HepG2 (cell line): ENCODE measurements at regions not wholly inside any gene's neighbourhood (a gene's known extent, or its start where the extent isn't known, plus 50 kb on each side); places are given as distances from the start of the nearest gene placed in this dataset.

Source experiments
- ATAC-seq: fragments of 200-7000 bp; cut with Tn5 transposase; 3 replicates; pipeline ENCODE4 v1.9.1; 2020; ENCODE audit warnings: mild to moderate bottlenecking, moderate library complexity
- BruUV-seq: library from RNA; stranded (reverse); fragments of 400-500 nt; replicated peaks from 2 replicates; lab custom pipeline; 2021; lab: Mats Ljungman, UMichigan
- CTCF ChIA-PET: fragments of 300-600 bp; formaldehyde crosslinking; extraction: SDS; loops from one replicate; lab custom pipeline; 2021; ENCODE audit warnings: low total read pairs, inconsistent platforms, low intra/inter-chr PET ratio; lab: Yijun Ruan, JAX
- POLR2A ChIA-PET: fragments of 350-600 bp; sonication (Branson Sonifier 250); formaldehyde crosslinking; loops from one replicate; lab custom pipeline; 2020; ENCODE audit warnings: antibody characterized with exemption, inconsistent platforms; lab: Yijun Ruan, JAX
- DNase-seq: peaks from one replicate; pipeline ENCODE4 v3.0.0-alpha.2; 2015; ENCODE audit warnings: low spot score
- FAIRE-seq: peaks from 3 replicates; lab custom pipeline; 2011; peaks lifted over from hg19 to GRCh38; lab: Jason Lieb, UNC
- H2AFZ ChIP-seq: one replicate; pipeline ENCODE4 v1.6.1; 2011; ENCODE audit warnings: low read length, inconsistent platforms
- H3K27ac ChIP-seq: fragments of 300-600 bp; 3 replicates; pipeline ENCODE4 v1.8.0; 2011; ENCODE audit warnings: mixed run types, mild to moderate bottlenecking, mixed read lengths, low read length, inconsistent platforms; ENCODE audit not compliant: insufficient read depth; ENCODE audit errors: extremely low read length
- H3K27me3 ChIP-seq, 2 experiments: fragments of 200-600 bp in 1 of 2; 2 replicates in 1 of 2; 3 replicates in 1 of 2; pipeline versions ENCODE4 v1.6.0 to v1.8.0; 2011; ENCODE audit warnings: low read length in 2 of 2, mild to moderate bottlenecking in 2 of 2, moderate library complexity in 2 of 2, inconsistent platforms in 1 of 2; ENCODE audit not compliant: insufficient read depth in 2 of 2, control insufficient read depth in 1 of 2
- H3K36me3 ChIP-seq, 2 experiments: fragments of 200-600 bp in 1 of 2; replicated peaks in 1 of 2; 2 replicates in 1 of 2; 3 replicates in 1 of 2; pipeline versions ENCODE4 v1.5.1 to v1.8.0; 2011; ENCODE audit warnings: low read length in 2 of 2, inconsistent platforms in 1 of 2; ENCODE audit not compliant: insufficient read depth in 2 of 2, control insufficient read depth in 1 of 2
- H3K4me1 ChIP-seq: 2 replicates; pipeline ENCODE4 v1.5.1; 2012; ENCODE audit warnings: low read length, inconsistent platforms; ENCODE audit not compliant: insufficient read depth
- H3K4me2 ChIP-seq: 2 replicates; pipeline ENCODE4 v1.6.0; 2011; ENCODE audit warnings: low read depth, low read length, inconsistent platforms
- H3K4me3 ChIP-seq, 3 experiments: fragments of 200-600 bp in 1 of 3; sonication (generic), shearing (Covaris generic) in 1 of 3; replicated peaks in 1 of 3; 2 replicates each; pipeline ENCODE4 v1.5.1; 2011 to 2016; ENCODE audit warnings: low read length in 3 of 3, inconsistent platforms in 2 of 3, low read depth in 2 of 3, mild to moderate bottlenecking in 2 of 3, control low read depth in 1 of 3, mixed read lengths in 1 of 3; ENCODE audit not compliant: insufficient read depth in 1 of 3
- H3K79me2 ChIP-seq: one replicate; pipeline ENCODE4 v1.6.1; 2011; ENCODE audit warnings: low read length, inconsistent platforms; ENCODE audit not compliant: insufficient read depth
- H3K9ac ChIP-seq: 2 replicates; pipeline ENCODE4 v1.6.0; 2011; ENCODE audit warnings: mild to moderate bottlenecking, low read depth, low read length, inconsistent platforms; ENCODE audit not compliant: insufficient read depth
- H3K9me3 ChIP-seq: 2 replicates; pipeline ENCODE4 v1.5.1; 2012; ENCODE audit warnings: mild to moderate bottlenecking, low read length
- H4K20me1 ChIP-seq: 2 replicates; pipeline ENCODE4 v1.6.0; 2011; ENCODE audit warnings: inconsistent platforms, mild to moderate bottlenecking, low read length, moderate library complexity; ENCODE audit not compliant: insufficient read depth
- AGO2 ChIP-seq: fragments of 200-400 bp; formaldehyde crosslinking; optimal IDR thresholded peaks from 2 replicates; pipeline ENCODE3; 2017; ENCODE audit warnings: mild to moderate bottlenecking, low read depth, low read length, moderate library complexity
- FOSL1 ChIP-seq: sonication (generic); formaldehyde crosslinking; IDR thresholded peaks from 2 replicates; pipeline ENCODE4 v1.9.0; 2021; ENCODE audit warnings: missing genetic modification reagents, borderline replicate concordance
- NCOA5 ChIP-seq: sonication (generic); formaldehyde crosslinking; IDR thresholded peaks from 2 replicates; pipeline ENCODE4 v1.4.0; 2020; ENCODE audit warnings: missing genetic modification reagents
- TOE1 ChIP-seq: sonication (generic); formaldehyde crosslinking; IDR thresholded peaks from 2 replicates; pipeline ENCODE4 v1.4.0; 2020; ENCODE audit warnings: mild to moderate bottlenecking, missing genetic modification reagents
- ZBTB38 ChIP-seq: sonication (generic); formaldehyde crosslinking; IDR thresholded peaks from 2 replicates; pipeline ENCODE4 v1.5.1; 2020; ENCODE audit warnings: mild to moderate bottlenecking, missing genetic modification reagents
- ZIK1 ChIP-seq: sonication (generic); formaldehyde crosslinking; IDR thresholded peaks from 2 replicates; pipeline ENCODE4 v1.5.0; 2020; ENCODE audit warnings: mild to moderate bottlenecking, low read depth, missing genetic modification reagents, borderline replicate concordance
- ZNF530 ChIP-seq: sonication (generic); formaldehyde crosslinking; IDR thresholded peaks from 2 replicates; pipeline ENCODE4 v1.5.0; 2020; ENCODE audit warnings: low read depth, mild to moderate bottlenecking, missing genetic modification reagents
- WGBS: methylation state at CpG from one replicate; pipeline ENCODE4 v1.1.6; 2017; ENCODE audit warnings: low lambda C conversion rate; 5-methylcytosine and 5-hydroxymethylcytosine counted together
- in situ Hi-C: cut with HindIII; loops from 2 replicates; pipeline ENCODE4 v1.10.0; 2017; ENCODE audit warnings: low pct_unique_long_range_greater_than_20kb; ENCODE audit not compliant: extremely low pct_ligation_motif_present
- intact Hi-C: fragments of 100-400 bp; cut with micrococcal nuclease; formaldehyde crosslinking; loops from one replicate; pipeline ENCODE4 v1.10.0; 2022; ENCODE audit not compliant: unreplicated experiment
- TF ChIP-seq, protein P1 (sequence below): sonication (generic); formaldehyde crosslinking; IDR thresholded peaks from 2 replicates; pipeline ENCODE4 v1.4.0; 2020; ENCODE audit warnings: missing genetic modification reagents
- TF ChIP-seq, protein P2 (sequence below): sonication (generic); formaldehyde crosslinking; IDR thresholded peaks from 2 replicates; pipeline ENCODE4 v1.5.0; 2020; ENCODE audit warnings: mild to moderate bottlenecking, missing genetic modification reagents
- TF ChIP-seq, protein P3 (sequence below): sonication (generic); formaldehyde crosslinking; IDR thresholded peaks from 2 replicates; pipeline ENCODE4 v1.4.0; 2020; ENCODE audit warnings: missing genetic modification reagents, mild to moderate bottlenecking, borderline replicate concordance
- TF ChIP-seq, protein P4 (sequence below): conservative IDR thresholded peaks from 2 replicates; pipeline ENCODE4 v1.6.1; 2018; ENCODE audit warnings: missing genetic modification reagents
- TF ChIP-seq, protein P5 (sequence below): sonication (generic); formaldehyde crosslinking; IDR thresholded peaks from 2 replicates; pipeline ENCODE4 v1.5.0; 2020; ENCODE audit warnings: mild to moderate bottlenecking, missing genetic modification reagents

DNA sequence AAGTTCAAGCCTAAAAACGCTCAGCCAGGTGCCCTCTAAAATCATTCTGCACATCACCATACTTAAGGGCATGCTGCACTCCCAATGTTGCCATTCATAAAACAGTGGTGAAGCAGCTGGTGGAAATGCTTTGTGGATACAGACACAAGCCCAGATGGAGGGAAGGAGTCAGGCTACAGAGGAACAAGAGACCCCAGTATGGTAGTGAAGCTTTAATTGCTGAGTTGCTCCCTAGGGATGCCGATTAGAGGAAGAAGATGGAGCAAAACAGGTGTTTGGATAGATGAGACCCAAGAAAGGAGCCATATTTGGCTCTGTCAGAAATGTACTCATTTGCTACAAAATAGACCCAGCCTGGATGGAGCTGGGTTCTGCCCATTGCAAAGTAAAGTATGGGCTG, 230.5 kb downstream of the NSG2 start (continued):
- TF ChIP-seq, protein P1, sequence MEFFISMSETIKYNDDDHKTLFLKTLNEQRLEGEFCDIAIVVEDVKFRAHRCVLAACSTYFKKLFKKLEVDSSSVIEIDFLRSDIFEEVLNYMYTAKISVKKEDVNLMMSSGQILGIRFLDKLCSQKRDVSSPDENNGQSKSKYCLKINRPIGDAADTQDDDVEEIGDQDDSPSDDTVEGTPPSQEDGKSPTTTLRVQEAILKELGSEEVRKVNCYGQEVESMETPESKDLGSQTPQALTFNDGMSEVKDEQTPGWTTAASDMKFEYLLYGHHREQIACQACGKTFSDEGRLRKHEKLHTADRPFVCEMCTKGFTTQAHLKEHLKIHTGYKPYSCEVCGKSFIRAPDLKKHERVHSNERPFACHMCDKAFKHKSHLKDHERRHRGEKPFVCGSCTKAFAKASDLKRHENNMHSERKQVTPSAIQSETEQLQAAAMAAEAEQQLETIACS (CRISPR knock-in tag): no peak
- no peak for TF ChIP-seq ZBTB38
- TF ChIP-seq, protein P2, sequence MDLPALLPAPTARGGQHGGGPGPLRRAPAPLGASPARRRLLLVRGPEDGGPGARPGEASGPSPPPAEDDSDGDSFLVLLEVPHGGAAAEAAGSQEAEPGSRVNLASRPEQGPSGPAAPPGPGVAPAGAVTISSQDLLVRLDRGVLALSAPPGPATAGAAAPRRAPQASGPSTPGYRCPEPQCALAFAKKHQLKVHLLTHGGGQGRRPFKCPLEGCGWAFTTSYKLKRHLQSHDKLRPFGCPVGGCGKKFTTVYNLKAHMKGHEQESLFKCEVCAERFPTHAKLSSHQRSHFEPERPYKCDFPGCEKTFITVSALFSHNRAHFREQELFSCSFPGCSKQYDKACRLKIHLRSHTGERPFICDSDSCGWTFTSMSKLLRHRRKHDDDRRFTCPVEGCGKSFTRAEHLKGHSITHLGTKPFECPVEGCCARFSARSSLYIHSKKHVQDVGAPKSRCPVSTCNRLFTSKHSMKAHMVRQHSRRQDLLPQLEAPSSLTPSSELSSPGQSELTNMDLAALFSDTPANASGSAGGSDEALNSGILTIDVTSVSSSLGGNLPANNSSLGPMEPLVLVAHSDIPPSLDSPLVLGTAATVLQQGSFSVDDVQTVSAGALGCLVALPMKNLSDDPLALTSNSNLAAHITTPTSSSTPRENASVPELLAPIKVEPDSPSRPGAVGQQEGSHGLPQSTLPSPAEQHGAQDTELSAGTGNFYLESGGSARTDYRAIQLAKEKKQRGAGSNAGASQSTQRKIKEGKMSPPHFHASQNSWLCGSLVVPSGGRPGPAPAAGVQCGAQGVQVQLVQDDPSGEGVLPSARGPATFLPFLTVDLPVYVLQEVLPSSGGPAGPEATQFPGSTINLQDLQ: no peak

DNA sequence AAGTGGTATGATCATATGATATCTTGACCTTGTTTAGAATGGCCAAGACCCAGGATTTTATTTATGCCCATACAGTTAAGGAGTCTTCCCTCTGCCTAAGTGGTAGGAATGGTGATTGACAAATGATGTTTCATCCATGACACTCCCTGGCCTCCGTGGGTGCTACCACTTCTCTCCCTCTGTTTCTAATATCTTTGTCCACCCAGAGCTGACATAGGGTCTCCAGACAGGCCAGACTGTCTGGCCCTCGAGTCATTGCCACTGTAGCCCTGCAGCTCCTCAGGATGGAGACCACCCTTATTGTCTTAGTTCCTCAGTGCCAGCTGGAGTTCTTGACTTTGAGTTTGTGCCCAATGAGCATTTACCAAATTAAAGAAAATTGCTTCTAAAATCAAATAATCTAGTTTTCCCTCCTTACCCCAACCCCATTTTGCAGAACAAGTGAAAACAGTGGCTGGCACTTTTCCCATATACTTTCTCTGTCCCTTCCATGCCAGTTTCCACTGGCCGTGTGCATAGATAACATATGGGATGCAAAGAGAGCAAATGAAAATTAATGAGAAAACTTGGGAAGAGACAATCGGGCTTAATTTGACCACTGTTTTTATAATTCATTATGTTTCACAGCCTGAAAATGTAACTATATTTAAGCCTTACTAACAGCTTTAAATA, 235.7 kb downstream of the NSG2 start:
- Histone ChIP-seq H3K4me1 (no peaks in the 10 kb centered on the region), H3K27ac (no peak overlapping the region), H3K27me3 (peaks cover 0 to 9% of the 10 kb centered on the region in 2 experiments; a peak in 1 of 5 replicates), H3K4me2 (no peak overlapping the region), H3K79me2 (no peaks in the 10 kb centered on the region), H3K4me3 (no peak overlapping the region), H3K9ac (no peak overlapping the region), H2AFZ (no peak overlapping the region), H4K20me1 (no peaks in the 10 kb centered on the region), H3K9me3 (no peaks in the 10 kb centered on the region), H3K36me3 (no peaks in the 10 kb centered on the region)
- ATAC-seq: no peak
- no peak for DNase-seq
- ChIA-PET CTCF (no interaction called here), POLR2A (no interaction called here)
- BruUV-seq: no TSS peak
- FAIRE-seq: no peak
- intact Hi-C loops: no loop called here
- under 1% methylated on average over 4 of the region's 4 CpGs for WGBS
- in situ Hi-C loops: no loop called here
- TF ChIP-seq, protein P3, sequence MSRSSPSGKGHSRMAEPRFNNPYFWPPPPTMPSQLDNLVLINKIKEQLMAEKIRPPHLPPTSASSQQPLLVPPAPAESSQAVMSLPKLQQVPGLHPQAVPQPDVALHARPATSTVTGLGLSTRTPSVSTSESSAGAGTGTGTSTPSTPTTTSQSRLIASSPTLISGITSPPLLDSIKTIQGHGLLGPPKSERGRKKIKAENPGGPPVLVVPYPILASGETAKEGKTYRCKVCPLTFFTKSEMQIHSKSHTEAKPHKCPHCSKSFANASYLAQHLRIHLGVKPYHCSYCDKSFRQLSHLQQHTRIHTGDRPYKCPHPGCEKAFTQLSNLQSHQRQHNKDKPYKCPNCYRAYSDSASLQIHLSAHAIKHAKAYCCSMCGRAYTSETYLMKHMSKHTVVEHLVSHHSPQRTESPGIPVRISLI (CRISPR knock-in tag): no peak
- TF ChIP-seq, protein P4, sequence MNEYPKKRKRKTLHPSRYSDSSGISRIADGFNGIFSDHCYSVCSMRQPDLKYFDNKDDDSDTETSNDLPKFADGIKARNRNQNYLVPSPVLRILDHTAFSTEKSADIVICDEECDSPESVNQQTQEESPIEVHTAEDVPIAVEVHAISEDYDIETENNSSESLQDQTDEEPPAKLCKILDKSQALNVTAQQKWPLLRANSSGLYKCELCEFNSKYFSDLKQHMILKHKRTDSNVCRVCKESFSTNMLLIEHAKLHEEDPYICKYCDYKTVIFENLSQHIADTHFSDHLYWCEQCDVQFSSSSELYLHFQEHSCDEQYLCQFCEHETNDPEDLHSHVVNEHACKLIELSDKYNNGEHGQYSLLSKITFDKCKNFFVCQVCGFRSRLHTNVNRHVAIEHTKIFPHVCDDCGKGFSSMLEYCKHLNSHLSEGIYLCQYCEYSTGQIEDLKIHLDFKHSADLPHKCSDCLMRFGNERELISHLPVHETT (CRISPR knock-in tag): no peak
- TF ChIP-seq AGO2 (no peak), TOE1 (CRISPR knock-in tag) (no peak), ZNF530 (no peak), NCOA5 (CRISPR knock-in tag) (no peak), FOSL1 (CRISPR knock-in tag) (no peak), ZIK1 (CRISPR knock-in tag) (no peak)
- TF ChIP-seq, protein P5, sequence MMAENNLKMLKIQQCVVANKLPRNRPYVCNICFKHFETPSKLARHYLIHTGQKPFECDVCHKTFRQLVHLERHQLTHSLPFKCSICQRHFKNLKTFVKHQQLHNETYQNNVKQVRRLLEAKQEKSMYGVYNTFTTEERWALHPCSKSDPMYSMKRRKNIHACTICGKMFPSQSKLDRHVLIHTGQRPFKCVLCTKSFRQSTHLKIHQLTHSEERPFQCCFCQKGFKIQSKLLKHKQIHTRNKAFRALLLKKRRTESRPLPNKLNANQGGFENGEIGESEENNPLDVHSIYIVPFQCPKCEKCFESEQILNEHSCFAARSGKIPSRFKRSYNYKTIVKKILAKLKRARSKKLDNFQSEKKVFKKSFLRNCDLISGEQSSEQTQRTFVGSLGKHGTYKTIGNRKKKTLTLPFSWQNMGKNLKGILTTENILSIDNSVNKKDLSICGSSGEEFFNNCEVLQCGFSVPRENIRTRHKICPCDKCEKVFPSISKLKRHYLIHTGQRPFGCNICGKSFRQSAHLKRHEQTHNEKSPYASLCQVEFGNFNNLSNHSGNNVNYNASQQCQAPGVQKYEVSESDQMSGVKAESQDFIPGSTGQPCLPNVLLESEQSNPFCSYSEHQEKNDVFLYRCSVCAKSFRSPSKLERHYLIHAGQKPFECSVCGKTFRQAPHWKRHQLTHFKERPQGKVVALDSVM (CRISPR knock-in tag): no peak
